Stimulated activated CD4-positive, alpha-beta T cell treated with anti-CD3 and anti-CD28 coated beads, Interleukin-4, amount 100 ng/mL, for 24 hours (primary cell): ENCODE measurements at regions not wholly inside any gene's neighbourhood (a gene's known extent, or its start where the extent isn't known, plus 50 kb on each side); places are given as distances from the start of the nearest gene placed in this dataset.
A peak's percentile ranks its signal among the peaks of the same experiment; 100 is the strongest.

Source experiments
- DNase-seq: peaks from one replicate; pipeline ENCODE4 v3.0.0-alpha.2; 2020

- no peak for DNase-seq
Observed at GRCh38 chr5:110085826-110086225, 396.1 kb downstream of the MAN2A1 start.

GRCh38 chr5:110086658-110087388 lies 397.1 kb downstream of the MAN2A1 start:
- DNase-seq = peak; percentile 68

GRCh38 chr5:110087829-110088228 lies 398.1 kb downstream of the MAN2A1 start:
- no peak for DNase-seq

- DNase-seq = no peak
Observed at GRCh38 chr5:110088676-110089436, 399.1 kb downstream of the MAN2A1 start.

GRCh38 chr5:110092955-110093785 lies 403.4 kb downstream of the MAN2A1 start:
- DNase-seq = no peak

- no peak for DNase-seq
Observed at GRCh38 chr5:110094109-110094508, 404.4 kb downstream of the MAN2A1 start.

GRCh38 chr5:110094548-110094947 lies 404.8 kb downstream of the MAN2A1 start:
- no peak for DNase-seq

GRCh38 chr5:110096419-110096818 lies 406.7 kb downstream of the MAN2A1 start:
- no peak for DNase-seq

- no peak for DNase-seq
Observed at GRCh38 chr5:110099572-110099971, 409.8 kb downstream of the MAN2A1 start.

GRCh38 chr5:110103081-110103480 lies 413.4 kb downstream of the MAN2A1 start:
- DNase-seq = no peak

GRCh38 chr5:110104060-110104725 lies 414.5 kb downstream of the MAN2A1 start:
- no peak for DNase-seq

GRCh38 chr5:110104726-110105669 lies 415.3 kb downstream of the MAN2A1 start:
- no peak for DNase-seq

- no peak for DNase-seq
Observed at GRCh38 chr5:110105692-110106091, 416.0 kb downstream of the MAN2A1 start.

- no peak for DNase-seq
Observed at GRCh38 chr5:110106750-110107149, 417.0 kb downstream of the MAN2A1 start.

- DNase-seq = no peak
Observed at GRCh38 chr5:110108520-110108919, 418.8 kb downstream of the MAN2A1 start.

- DNase-seq = no peak
Observed at GRCh38 chr5:110109667-110110066, 419.9 kb downstream of the MAN2A1 start.

GRCh38 chr5:110112348-110112747 lies 422.6 kb downstream of the MAN2A1 start:
- DNase-seq = no peak

GRCh38 chr5:110115503-110115902 lies 425.8 kb downstream of the MAN2A1 start:
- no peak for DNase-seq

GRCh38 chr5:110116539-110116938 lies 426.8 kb downstream of the MAN2A1 start:
- DNase-seq = no peak

GRCh38 chr5:110134963-110135935 lies 445.5 kb downstream of the MAN2A1 start:
- DNase-seq = no peak
